ENCODE measurements at regions not wholly inside any gene's neighbourhood (a gene's known extent, or its start where the extent isn't known, plus 50 kb on each side); places are given as distances from the start of the nearest gene placed in this dataset.

DNA sequence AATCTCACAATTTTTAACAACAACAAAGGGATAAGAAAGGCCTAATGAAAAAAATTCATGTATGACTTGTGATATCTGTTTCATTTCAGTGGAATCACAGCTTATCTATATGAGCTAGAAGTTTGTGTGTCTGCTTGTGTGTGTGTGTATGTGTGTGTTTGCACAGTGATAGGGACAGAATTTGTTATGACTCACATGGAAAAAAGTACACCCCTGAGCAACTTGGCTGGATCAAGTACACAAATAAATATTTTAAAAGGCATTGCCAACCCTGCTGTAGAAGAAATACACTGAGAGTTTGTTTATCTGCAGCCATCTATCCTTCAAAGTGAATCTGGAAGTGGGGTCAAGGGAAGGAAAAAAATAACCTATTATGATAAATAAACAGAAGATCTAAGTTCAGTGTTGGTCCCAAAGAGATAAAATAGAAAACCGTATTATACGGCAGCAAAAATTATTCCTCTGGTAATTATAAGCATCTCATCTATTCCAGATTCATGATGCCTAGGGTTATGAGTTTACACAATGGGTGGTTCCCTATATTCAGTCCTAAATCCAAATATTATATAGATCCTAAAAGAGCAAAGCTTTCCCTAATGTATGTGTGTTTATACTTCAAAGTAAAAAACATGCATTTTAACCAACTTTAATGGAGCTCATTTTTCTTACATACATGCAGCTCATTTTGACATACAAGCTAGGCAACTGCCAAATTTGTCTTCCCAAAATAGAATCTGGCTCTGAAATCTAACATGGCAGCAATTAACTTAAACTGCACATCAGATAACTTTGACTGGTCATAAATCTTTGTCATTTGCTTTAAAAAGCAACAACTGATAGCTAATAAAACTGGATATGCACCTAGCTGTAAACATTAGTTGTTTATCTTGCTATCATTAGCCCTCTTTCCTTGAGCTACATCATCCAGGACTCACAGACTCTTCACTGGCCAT is 420.6 kb downstream of the IRS1 start:
- in situ Hi-C loops (cut with HindIII; ENCODE audit: low pct_unique_long_range_greater_than_20kb, low sequenced_read_pairs): no loop called here
- peak in 1 of 2 experiments; percentile 45 for DNase-seq (ENCODE audit: low read depth in 1 of 2, low spot score in 1 of 2)
- TF ChIP-seq JUND (IDR thresholded peaks at IDR 0.05; ENCODE audit: low read depth): peak; percentile 83

DNA sequence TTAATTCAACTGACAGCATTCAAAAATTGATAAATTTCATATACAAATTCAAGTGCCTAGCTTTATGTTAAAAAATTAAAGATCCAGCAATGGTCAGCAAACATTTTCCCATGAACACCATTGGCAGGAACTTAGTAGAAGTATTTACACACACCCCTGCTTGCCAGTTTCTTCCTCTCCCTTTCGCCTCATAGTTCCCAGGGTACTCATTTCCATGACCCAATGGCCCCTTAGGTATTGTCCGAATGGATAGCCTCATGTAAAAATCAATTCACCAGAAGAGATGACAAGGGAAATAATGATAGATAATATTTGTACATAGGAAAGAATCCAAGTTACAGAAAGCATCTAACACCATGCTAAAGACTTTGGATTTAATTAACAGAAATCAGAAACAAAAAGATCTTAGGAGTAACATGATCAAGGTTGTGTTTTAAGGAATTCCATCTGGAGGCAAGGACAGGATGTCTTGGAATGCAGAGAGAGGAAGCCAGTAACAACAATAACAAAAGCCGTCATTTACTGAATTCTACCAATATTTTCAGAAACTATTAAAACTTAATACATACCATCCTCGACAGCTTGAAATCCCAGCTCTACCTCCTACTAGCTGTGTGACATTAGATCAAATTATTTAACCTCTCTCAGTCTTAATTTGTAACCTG is 423.0 kb downstream of the IRS1 start:
- TF ChIP-seq JUND (IDR thresholded peaks at IDR 0.05; ENCODE audit: low read depth): no peak
- in situ Hi-C loops (cut with HindIII; ENCODE audit: low pct_unique_long_range_greater_than_20kb, low sequenced_read_pairs): no loop called here
- no peak for DNase-seq (ENCODE audit: low read depth in 1 of 2, low spot score in 1 of 2)

- DNase-seq (ENCODE audit: low read depth in 1 of 2, low spot score in 1 of 2): no peak
- TF ChIP-seq JUND (IDR thresholded peaks at IDR 0.05; ENCODE audit: low read depth): no peak
- in situ Hi-C loops (cut with HindIII; ENCODE audit: low pct_unique_long_range_greater_than_20kb, low sequenced_read_pairs): no loop called here
Observed at GRCh38 chr2:226366920-226367319, 432.7 kb downstream of the IRS1 start.

- in situ Hi-C loops (cut with HindIII; ENCODE audit: low pct_unique_long_range_greater_than_20kb, low sequenced_read_pairs): no loop called here
- TF ChIP-seq JUND (IDR thresholded peaks at IDR 0.05; ENCODE audit: low read depth): no peak
- DNase-seq (ENCODE audit: low read depth in 1 of 2, low spot score in 1 of 2): no peak
Observed at GRCh38 chr2:226364217-226364616, 435.4 kb downstream of the IRS1 start.

DNA sequence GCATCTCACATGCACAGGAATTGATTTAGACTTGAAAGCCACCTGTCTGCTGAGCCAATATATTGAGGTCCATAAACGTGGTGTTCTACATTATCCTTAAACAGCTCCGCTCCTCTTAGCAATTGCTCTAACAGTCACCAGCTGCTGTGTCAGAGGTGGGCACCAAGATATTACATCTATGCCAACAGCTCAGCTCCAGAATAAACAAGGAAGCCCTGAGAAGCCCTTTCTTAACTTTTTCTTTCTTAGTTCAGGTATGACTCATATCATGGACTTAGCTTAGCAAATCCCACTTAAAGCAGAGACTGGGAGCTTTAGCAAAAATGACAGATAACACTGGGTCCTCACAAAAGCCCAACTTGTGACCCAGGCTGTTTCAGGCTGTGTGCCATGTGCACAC is 436.6 kb downstream of the IRS1 start:
- in situ Hi-C loops (cut with HindIII; ENCODE audit: low pct_unique_long_range_greater_than_20kb, low sequenced_read_pairs): no loop called here
- no peak for DNase-seq (ENCODE audit: low read depth in 1 of 2, low spot score in 1 of 2)

DNA sequence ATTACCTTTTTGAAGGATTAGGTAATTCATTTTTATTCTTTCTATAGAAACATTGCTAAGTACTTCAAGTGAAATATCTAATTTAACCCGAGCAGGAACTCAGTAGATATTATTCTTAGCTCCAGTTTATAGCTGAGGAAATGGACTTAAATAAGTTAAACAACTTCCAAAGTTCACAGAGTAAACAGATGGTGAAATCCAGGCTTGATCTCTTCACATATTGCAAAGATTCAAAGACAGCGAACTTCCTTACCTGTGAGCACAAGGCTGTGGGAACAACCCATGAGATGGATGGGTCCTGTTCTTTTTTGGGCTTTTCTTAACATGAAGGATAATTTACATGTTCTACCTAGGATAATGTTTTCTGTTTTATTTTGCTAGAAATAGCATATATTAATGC is 439.0 kb downstream of the IRS1 start:
- in situ Hi-C loops (cut with HindIII; ENCODE audit: low pct_unique_long_range_greater_than_20kb, low sequenced_read_pairs): no loop called here
- DNase-seq (ENCODE audit: low read depth in 1 of 2, low spot score in 1 of 2): no peak
- no peak for TF ChIP-seq JUND (IDR thresholded peaks at IDR 0.05; ENCODE audit: low read depth)

More for the DNA sequence above, 436.6 kb downstream of the IRS1 start:
- TF ChIP-seq JUND (IDR thresholded peaks at IDR 0.05; ENCODE audit: low read depth): no peak

GRCh38 chr2:226358688-226359087 is 440.9 kb downstream of the IRS1 start:
- TF ChIP-seq JUND (IDR thresholded peaks at IDR 0.05; ENCODE audit: low read depth): no peak
- peak in 1 of 2 experiments; percentile 8 for DNase-seq (ENCODE audit: low read depth in 1 of 2, low spot score in 1 of 2)
- in situ Hi-C loops (cut with HindIII; ENCODE audit: low pct_unique_long_range_greater_than_20kb, low sequenced_read_pairs): no loop called here

GRCh38 chr2:226357816-226358215 is 441.8 kb downstream of the IRS1 start:
- no peak for TF ChIP-seq JUND (IDR thresholded peaks at IDR 0.05; ENCODE audit: low read depth)
- in situ Hi-C loops (cut with HindIII; ENCODE audit: low pct_unique_long_range_greater_than_20kb, low sequenced_read_pairs): no loop called here
- no peak for DNase-seq (ENCODE audit: low read depth in 1 of 2, low spot score in 1 of 2)

- TF ChIP-seq JUND (IDR thresholded peaks at IDR 0.05; ENCODE audit: low read depth): no peak
- no peak for DNase-seq (ENCODE audit: low read depth in 1 of 2, low spot score in 1 of 2)
- in situ Hi-C loops (cut with HindIII; ENCODE audit: low pct_unique_long_range_greater_than_20kb, low sequenced_read_pairs): no loop called here
Observed at GRCh38 chr2:226355600-226355999, 444.0 kb downstream of the IRS1 start.

DNA sequence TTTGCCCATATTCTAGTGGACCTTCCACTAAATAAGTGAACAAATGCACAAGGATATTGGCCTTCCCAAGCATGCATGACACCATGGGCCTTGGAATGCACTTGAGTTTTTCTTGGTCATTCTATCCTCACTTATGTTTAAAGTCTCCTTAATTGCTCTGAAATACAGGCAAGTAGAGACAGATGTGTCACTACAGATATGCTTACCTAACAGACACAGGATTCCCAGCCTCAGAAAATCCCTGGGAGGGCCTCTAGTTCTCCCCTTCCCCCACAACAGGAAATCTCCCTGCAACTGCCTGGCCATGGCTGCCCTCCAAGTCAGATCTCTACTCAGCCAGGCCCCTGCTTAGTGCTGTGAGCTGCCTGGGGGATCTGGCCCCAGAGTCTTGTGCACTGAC is 445.2 kb downstream of the IRS1 start:
- in situ Hi-C loops (cut with HindIII; ENCODE audit: low pct_unique_long_range_greater_than_20kb, low sequenced_read_pairs): no loop called here

DNA sequence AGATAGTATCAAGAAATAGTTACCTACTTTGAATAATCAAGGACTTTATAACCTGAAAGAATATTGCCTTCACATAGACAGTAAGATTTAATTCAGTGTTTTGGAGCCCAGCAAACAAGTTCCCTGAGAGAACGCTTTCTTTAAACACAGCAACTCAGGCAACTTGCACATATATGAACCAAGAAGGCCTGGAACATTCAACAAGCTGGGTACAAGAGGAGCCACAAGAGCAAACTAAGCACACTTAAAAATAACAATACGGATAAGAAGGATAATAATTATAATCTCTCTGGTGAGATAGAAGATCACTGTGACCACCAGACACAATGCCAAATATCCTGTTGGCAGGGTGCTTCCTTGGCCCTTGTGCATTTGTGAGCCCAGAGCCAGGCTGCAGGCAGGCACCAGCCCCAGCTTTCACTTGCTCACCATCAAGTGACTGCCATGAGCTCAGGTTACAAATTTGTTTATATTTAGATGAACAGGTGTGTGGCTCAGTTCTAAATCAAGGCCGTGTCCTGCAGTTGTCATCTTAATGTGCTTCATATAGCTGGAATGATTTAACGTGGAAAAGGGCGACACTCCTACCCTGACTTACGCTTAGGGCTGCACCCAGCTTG is 446.6 kb downstream of the IRS1 start:
- DNase-seq (ENCODE audit: low read depth in 1 of 2, low spot score in 1 of 2): peak in 1 of 2 experiments; percentile 34
- in situ Hi-C loops (cut with HindIII; ENCODE audit: low pct_unique_long_range_greater_than_20kb, low sequenced_read_pairs): no loop called here
- TF ChIP-seq JUND (IDR thresholded peaks at IDR 0.05; ENCODE audit: low read depth): no peak

More for the DNA sequence above, 445.2 kb downstream of the IRS1 start:
- TF ChIP-seq JUND (IDR thresholded peaks at IDR 0.05; ENCODE audit: low read depth): no peak
- DNase-seq (ENCODE audit: low read depth in 1 of 2, low spot score in 1 of 2): no peak

GRCh38 chr2:226351711-226352110 is 447.9 kb downstream of the IRS1 start:
- in situ Hi-C loops (cut with HindIII; ENCODE audit: low pct_unique_long_range_greater_than_20kb, low sequenced_read_pairs): no loop called here
- DNase-seq (ENCODE audit: low read depth in 1 of 2, low spot score in 1 of 2): no peak
- no peak for TF ChIP-seq JUND (IDR thresholded peaks at IDR 0.05; ENCODE audit: low read depth)

DNA sequence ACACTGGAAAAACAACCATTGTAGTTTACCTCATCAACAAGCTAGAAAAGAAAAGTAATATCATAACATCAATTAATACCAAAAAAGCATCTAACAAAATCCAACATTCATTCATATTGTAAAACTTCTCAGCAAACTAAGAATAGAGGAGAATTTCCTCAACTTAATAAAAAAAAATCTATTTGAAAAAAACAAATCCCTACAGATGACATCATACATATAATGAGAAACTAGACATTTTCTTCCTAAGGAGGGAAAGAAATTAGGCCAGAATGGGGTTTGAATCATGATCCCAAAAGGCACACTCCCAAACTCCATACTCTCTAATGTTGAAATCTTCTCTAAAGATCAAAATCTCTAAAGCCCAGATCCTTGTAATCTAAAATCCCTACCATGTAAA is 460.0 kb downstream of the IRS1 start:
- DNase-seq (ENCODE audit: low read depth in 1 of 2, low spot score in 1 of 2): no peak
- no peak for TF ChIP-seq JUND (IDR thresholded peaks at IDR 0.05; ENCODE audit: low read depth)
- in situ Hi-C loops (cut with HindIII; ENCODE audit: low pct_unique_long_range_greater_than_20kb, low sequenced_read_pairs): no loop called here

Measured in T47D (cell line).